IMR-90 (cell line): ENCODE measurements at regions not wholly inside any gene's neighbourhood (a gene's known extent, or its start where the extent isn't known, plus 50 kb on each side); places are given as distances from the start of the nearest gene placed in this dataset.

ENCODE experiments used
- CEBPB ChIP-seq: IDR thresholded peaks from 2 replicates; pipeline ENCODE4 v1.6.1; 2012; ENCODE audit warnings: low read depth, low read length, improper control_type of control experiment
- CTCF ChIP-seq: conservative IDR thresholded peaks from 2 replicates; pipeline ENCODE4 v1.5.1; 2012; ENCODE audit warnings: mild to moderate bottlenecking, low read depth, low read length, improper control_type of control experiment
- FOS ChIP-seq: fragments of 150-350 bp; IDR thresholded peaks from 2 replicates; pipeline ENCODE4 v1.6.1; 2016; ENCODE audit warnings: low read depth, low read length
- POLR2A ChIP-seq: IDR thresholded peaks from 2 replicates; pipeline ENCODE4 v1.6.1; 2012; ENCODE audit warnings: mild to moderate bottlenecking, low read depth, low read length

GRCh38 chr6:49142421-49143151 is 320.5 kb downstream of the MMUT start:
- TF ChIP-seq CEBPB (no peak), POLR2A (no peak), CTCF (no peak), FOS (no peak)
